PC-9 (cell line): ENCODE measurements at regions not wholly inside any gene's neighbourhood (a gene's known extent, or its start where the extent isn't known, plus 50 kb on each side); places are given as distances from the start of the nearest gene placed in this dataset.

Experiments used
- CTCF ChIP-seq: fragments of 200-600 bp; sonication (generic); conservative IDR thresholded peaks from 2 replicates; pipeline ENCODE4 v1.6.1; 2017; ENCODE audit warnings: mixed run types, antibody characterized with exemption, mild to moderate bottlenecking, moderate library complexity
- EZH2 ChIP-seq: fragments of 200-600 bp; sonication (generic); IDR thresholded peaks from 2 replicates; pipeline ENCODE4 v1.8.0; 2017; ENCODE audit warnings: antibody characterized with exemption, low read depth

- TF ChIP-seq CTCF (no peak), EZH2 (no peak)
These were observed 349.2 kb upstream of the CDH9 start for GRCh38 chr5:27387535-27388073.
